ENCODE measurements at regions not wholly inside any gene's neighbourhood (a gene's known extent, or its start where the extent isn't known, plus 50 kb on each side); places are given as distances from the start of the nearest gene placed in this dataset.

DNA sequence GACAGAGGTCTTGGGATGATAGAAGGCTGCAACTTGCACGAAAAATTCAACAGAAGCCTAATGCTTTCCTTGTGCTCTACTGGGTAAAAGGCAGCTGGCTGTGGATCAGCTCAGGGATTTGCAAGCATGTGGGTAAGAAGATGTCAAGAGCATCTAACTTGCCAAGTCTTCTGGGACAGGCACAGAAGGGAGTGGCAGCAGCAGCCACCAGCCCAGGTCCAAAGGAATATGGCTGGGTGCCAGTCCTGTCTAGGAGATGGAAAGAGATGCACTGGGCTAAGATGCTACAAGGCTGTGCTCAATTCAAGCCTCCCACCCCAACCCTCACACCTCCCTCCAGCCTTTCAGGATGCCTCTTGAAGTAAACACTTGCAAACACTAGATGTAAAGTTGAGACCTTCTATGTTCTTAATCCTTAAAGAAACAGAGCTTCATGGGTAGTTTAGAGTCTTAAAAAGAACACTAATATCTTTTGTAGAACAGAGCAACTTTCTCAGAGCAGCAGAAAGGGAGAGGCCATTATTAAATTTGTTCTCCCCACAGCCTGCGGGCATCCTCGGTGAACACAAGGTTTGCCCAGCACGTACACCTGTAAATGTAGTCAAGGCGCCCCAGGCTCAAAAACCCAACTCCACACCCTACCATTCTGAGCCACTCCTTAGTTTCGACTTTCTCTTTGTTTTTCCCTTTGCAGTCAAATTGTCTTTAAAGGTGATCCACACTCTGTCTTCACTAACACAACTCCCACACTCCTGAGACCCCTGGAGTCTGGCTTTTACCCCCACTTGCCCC is 64.6 kb upstream of the BCAR3 start:
- TF ChIP-seq POLR2AphosphoS5 (IDR thresholded peaks at IDR 0.05) (no peak), CTCF (IDR thresholded peaks at IDR 0.05) (no peak)
